HFFc6 (cell line): ENCODE measurements at regions not wholly inside any gene's neighbourhood (a gene's known extent, or its start where the extent isn't known, plus 50 kb on each side); places are given as distances from the start of the nearest gene placed in this dataset.
A peak's percentile ranks its signal among the peaks of the same experiment; 100 is the strongest.

Experiments
- DNase-seq: peaks from one replicate; pipeline ENCODE4 v3.0.0-alpha.2; 2018
- H3K27ac Mint-ChIP-seq: 2 replicates; pipeline ENCODE4 v1.8.0; 2020; ENCODE audit warnings: mild to moderate bottlenecking, mixed read lengths
- H3K27me3 Mint-ChIP-seq: 2 replicates; pipeline ENCODE4 v1.8.0; 2021; ENCODE audit warnings: mild to moderate bottlenecking, moderate library complexity, mixed read lengths; ENCODE audit not compliant: insufficient read depth
- H3K36me3 Mint-ChIP-seq: 2 replicates; pipeline ENCODE4 v1.8.0; 2021; ENCODE audit warnings: low read depth, mixed read lengths
- H3K4me1 Mint-ChIP-seq: 2 replicates; pipeline ENCODE4 v1.8.0; 2020; ENCODE audit warnings: low read depth, mixed read lengths
- H3K4me3 Mint-ChIP-seq: 2 replicates; pipeline ENCODE4 v1.8.0; 2020; ENCODE audit warnings: mild to moderate bottlenecking, moderate library complexity, mixed read lengths
- H3K9me3 Mint-ChIP-seq: 2 replicates; pipeline ENCODE4 v1.8.0; 2020; ENCODE audit warnings: mild to moderate bottlenecking, mixed read lengths
- CTCF ChIP-seq: fragments of 200-600 bp; sonication (generic); IDR thresholded peaks from 2 replicates; pipeline ENCODE4 v1.5.0; 2021; ENCODE audit warnings: antibody characterized with exemption, mild to moderate bottlenecking

GRCh38 chr14:21924479-21924878 lies 250.9 kb upstream of the OR4E1 start:
- H3K4me3 Mint-ChIP-seq = no peak overlapping the region
- no peak overlapping the region for H3K27ac Mint-ChIP-seq
- peaks cover 12% of the 10 kb centered on the region; the same call in 1 of the 2 replicates for H3K9me3 Mint-ChIP-seq
- DNase-seq = no peak
- no peaks in the 10 kb centered on the region for H3K4me1 Mint-ChIP-seq
- no peaks in the 10 kb centered on the region for H3K27me3 Mint-ChIP-seq
- TF ChIP-seq CTCF = no peak
- no peaks in the 10 kb centered on the region for H3K36me3 Mint-ChIP-seq

- no peak for TF ChIP-seq CTCF
- peaks cover 12% of the 10 kb centered on the region; the same call in 1 of the 2 replicates for H3K9me3 Mint-ChIP-seq
Observed at GRCh38 chr14:21923820-21924219, 250.2 kb upstream of the OR4E1 start.

GRCh38 chr14:21921453-21921852 lies 247.8 kb upstream of the OR4E1 start:
- no peak for TF ChIP-seq CTCF
- peaks cover 7% of the 10 kb centered on the region; the same call in 1 of the 2 replicates for H3K9me3 Mint-ChIP-seq
- no peak overlapping the region for H3K4me3 Mint-ChIP-seq
- no peak overlapping the region for H3K27ac Mint-ChIP-seq
- no peaks in the 10 kb centered on the region for H3K27me3 Mint-ChIP-seq
- no peaks in the 10 kb centered on the region for H3K4me1 Mint-ChIP-seq
- DNase-seq = no peak
- no peaks in the 10 kb centered on the region for H3K36me3 Mint-ChIP-seq

More at GRCh38 chr14:21923820-21924219, 250.2 kb upstream of the OR4E1 start:
- Mint-ChIP-seq H3K4me1 (no peaks in the 10 kb centered on the region), H3K36me3 (no peaks in the 10 kb centered on the region), H3K27ac (no peak overlapping the region), H3K4me3 (no peak overlapping the region), H3K27me3 (no peaks in the 10 kb centered on the region)
- DNase-seq = no peak

- peak; percentile 80 for TF ChIP-seq CTCF
- Mint-ChIP-seq H3K9me3 (no peaks in the 10 kb centered on the region; the same call in 1 of the 2 replicates), H3K27ac (no peak overlapping the region), H3K4me3 (peak overlapping the region; percentile 57), H3K27me3 (no peaks in the 10 kb centered on the region), H3K4me1 (no peaks in the 10 kb centered on the region), H3K36me3 (no peaks in the 10 kb centered on the region)
- peak; percentile 22 for DNase-seq
Observed at GRCh38 chr14:21917699-21918436, 244.2 kb upstream of the OR4E1 start.

DNA sequence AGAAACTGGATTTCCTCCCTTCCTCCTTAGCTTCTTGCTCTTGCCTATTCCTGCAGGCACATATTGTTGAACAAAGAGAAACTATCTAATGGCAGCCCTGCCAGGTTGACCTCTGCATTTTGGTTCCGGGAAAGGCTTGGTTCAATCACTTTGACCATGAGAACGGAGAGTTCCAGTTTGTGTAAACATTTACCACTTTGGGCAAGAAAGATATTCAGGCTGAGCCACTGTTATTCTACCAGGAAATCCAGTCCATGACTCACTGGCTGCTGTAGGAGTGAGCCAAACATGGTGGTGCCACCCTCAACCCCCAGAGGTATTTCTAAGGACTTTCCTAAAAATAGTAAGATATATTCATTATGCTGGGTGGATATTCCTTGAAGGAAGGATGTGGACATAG lies 242.2 kb upstream of the OR4E1 start:
- TF ChIP-seq CTCF = no peak
- Mint-ChIP-seq H3K27me3 (no peaks in the 10 kb centered on the region), H3K36me3 (no peaks in the 10 kb centered on the region), H3K4me3 (no peak overlapping the region), H3K9me3 (no peaks in the 10 kb centered on the region; the same call in 1 of the 2 replicates), H3K4me1 (no peaks in the 10 kb centered on the region), H3K27ac (no peak overlapping the region)
- DNase-seq = no peak
